ENCODE measurements at regions not wholly inside any gene's neighbourhood (a gene's known extent, or its start where the extent isn't known, plus 50 kb on each side); places are given as distances from the start of the nearest gene placed in this dataset.

DNA sequence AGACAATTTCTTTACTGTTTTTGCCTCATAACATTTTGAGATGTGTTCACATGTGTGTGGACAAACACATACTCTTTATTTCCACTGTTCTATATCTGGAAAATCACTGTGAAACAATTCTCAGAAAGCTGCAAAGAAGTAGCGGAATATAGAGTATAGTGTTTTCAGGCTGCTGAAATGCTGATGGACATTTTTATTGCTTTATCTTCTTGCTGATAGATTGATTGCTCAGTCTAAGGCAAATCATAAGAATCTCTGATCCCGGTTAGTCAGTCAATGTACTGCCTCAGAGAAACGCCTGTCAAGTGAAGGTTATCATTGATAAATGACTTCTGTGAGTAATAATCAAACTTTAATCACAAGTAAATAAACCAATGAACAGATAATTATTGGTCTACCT lies 364.9 kb upstream of the CTNND2 start:
- DNase-seq (ENCODE audit: low spot score), result no peak
- Mint-ChIP-seq H3K9me3 (ENCODE audit: unreplicated experiment) (no peaks in the 10 kb centered on the region), H3K36me3 (ENCODE audit: low read depth, unreplicated experiment) (no peaks in the 10 kb centered on the region), H3K27ac (ENCODE audit: unreplicated experiment) (no peak overlapping the region), H3K4me3 (ENCODE audit: unreplicated experiment) (no peak overlapping the region), H3K27me3 (ENCODE audit: unreplicated experiment) (no peaks in the 10 kb centered on the region), H3K4me1 (ENCODE audit: unreplicated experiment) (peaks cover 4% of the 10 kb centered on the region)
- TF ChIP-seq CTCF (IDR thresholded peaks at IDR 0.05; ENCODE audit: unreplicated experiment), result no peak

GRCh38 chr5:12258549-12258948 lies 354.3 kb upstream of the CTNND2 start:
- TF ChIP-seq CTCF (IDR thresholded peaks at IDR 0.05; ENCODE audit: unreplicated experiment), result no peak
- no peaks in the 10 kb centered on the region for H3K9me3 Mint-ChIP-seq (ENCODE audit: unreplicated experiment)
- no peak overlapping the region for H3K4me3 Mint-ChIP-seq (ENCODE audit: unreplicated experiment)
- DNase-seq (ENCODE audit: low spot score), result no peak
- H3K4me1 Mint-ChIP-seq (ENCODE audit: unreplicated experiment), result no peaks in the 10 kb centered on the region
- no peaks in the 10 kb centered on the region for H3K36me3 Mint-ChIP-seq (ENCODE audit: low read depth, unreplicated experiment)
- no peak overlapping the region for H3K27ac Mint-ChIP-seq (ENCODE audit: unreplicated experiment)
- H3K27me3 Mint-ChIP-seq (ENCODE audit: unreplicated experiment), result no peaks in the 10 kb centered on the region

GRCh38 chr5:12250454-12250853 lies 346.2 kb upstream of the CTNND2 start:
- Mint-ChIP-seq H3K4me3 (ENCODE audit: unreplicated experiment) (no peak overlapping the region), H3K4me1 (ENCODE audit: unreplicated experiment) (no peaks in the 10 kb centered on the region), H3K27me3 (ENCODE audit: unreplicated experiment) (no peaks in the 10 kb centered on the region), H3K27ac (ENCODE audit: unreplicated experiment) (no peak overlapping the region), H3K9me3 (ENCODE audit: unreplicated experiment) (no peaks in the 10 kb centered on the region), H3K36me3 (ENCODE audit: low read depth, unreplicated experiment) (no peaks in the 10 kb centered on the region)
- TF ChIP-seq CTCF (IDR thresholded peaks at IDR 0.05; ENCODE audit: unreplicated experiment), result no peak
- no peak for DNase-seq (ENCODE audit: low spot score)

- no peaks in the 10 kb centered on the region for H3K36me3 Mint-ChIP-seq (ENCODE audit: low read depth, unreplicated experiment)
- no peaks in the 10 kb centered on the region for H3K4me1 Mint-ChIP-seq (ENCODE audit: unreplicated experiment)
- H3K4me3 Mint-ChIP-seq (ENCODE audit: unreplicated experiment), result no peak overlapping the region
- no peak for DNase-seq (ENCODE audit: low spot score)
- H3K9me3 Mint-ChIP-seq (ENCODE audit: unreplicated experiment), result no peaks in the 10 kb centered on the region
- no peaks in the 10 kb centered on the region for H3K27me3 Mint-ChIP-seq (ENCODE audit: unreplicated experiment)
- no peak for TF ChIP-seq CTCF (IDR thresholded peaks at IDR 0.05; ENCODE audit: unreplicated experiment)
- H3K27ac Mint-ChIP-seq (ENCODE audit: unreplicated experiment), result no peak overlapping the region
Measured at GRCh38 chr5:12248831-12249230, 344.6 kb upstream of the CTNND2 start.

DNA sequence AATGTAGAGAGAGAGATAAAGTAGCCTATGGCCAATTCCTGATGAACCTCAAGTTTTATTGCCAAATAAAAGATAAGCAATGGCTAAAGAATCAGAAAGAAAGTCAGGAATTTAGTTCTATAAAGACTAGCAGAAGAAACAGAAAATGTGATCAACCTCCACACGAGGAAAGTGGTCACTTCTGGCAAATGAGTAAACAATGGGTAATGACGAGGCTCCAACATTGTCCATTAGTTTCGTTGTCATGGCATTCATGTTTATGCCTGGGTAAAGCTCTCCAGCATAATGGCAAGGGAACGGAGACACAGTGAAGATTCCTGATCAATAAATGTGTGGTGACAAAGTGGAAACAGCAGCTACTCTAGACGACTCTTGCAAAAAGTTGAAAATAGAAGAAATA lies 341.8 kb upstream of the CTNND2 start:
- TF ChIP-seq CTCF (IDR thresholded peaks at IDR 0.05; ENCODE audit: unreplicated experiment), result no peak
- DNase-seq (ENCODE audit: low spot score), result no peak
- Mint-ChIP-seq H3K27ac (ENCODE audit: unreplicated experiment) (no peak overlapping the region), H3K4me3 (ENCODE audit: unreplicated experiment) (no peak overlapping the region), H3K36me3 (ENCODE audit: low read depth, unreplicated experiment) (no peaks in the 10 kb centered on the region), H3K27me3 (ENCODE audit: unreplicated experiment) (no peaks in the 10 kb centered on the region), H3K9me3 (ENCODE audit: unreplicated experiment) (no peaks in the 10 kb centered on the region), H3K4me1 (ENCODE audit: unreplicated experiment) (no peaks in the 10 kb centered on the region)
